Uterus (tissue), 3 donors: ENCODE measurements at regions not wholly inside any gene's neighbourhood (a gene's known extent, or its start where the extent isn't known, plus 50 kb on each side); places are given as distances from the start of the nearest gene placed in this dataset.

ENCODE experiments used
- DNase-seq, 2 donors: peaks; one replicate each; pipeline ENCODE4 v3.0.0-alpha.2; 2019 to 2020
- H3K27ac ChIP-seq, 2 donors: fragments of 200-600 bp; sonication (generic); 1 replicate in 1 of 2; 2 replicates in 1 of 2; pipeline ENCODE4 v1.5.1; 2016 to 2018
- H3K27me3 ChIP-seq, 2 donors: fragments of 200-600 bp; sonication (generic); one replicate each; pipeline ENCODE4 v1.5.1; 2018 to 2019; ENCODE audit warnings: control low read depth in 1 of 2
- H3K36me3 ChIP-seq, 2 donors: fragments of 200-600 bp; sonication (generic); one replicate each; pipeline ENCODE4 v1.5.1; 2019; ENCODE audit warnings: control low read depth in 1 of 2
- H3K4me1 ChIP-seq, 2 donors: fragments of 200-600 bp; sonication (generic); one replicate each; pipeline ENCODE4 v1.5.1; 2018 to 2019; ENCODE audit warnings: control low read depth in 1 of 2
- H3K4me3 ChIP-seq, 2 donors: fragments of 200-600 bp; sonication (generic); 1 replicate in 1 of 2; 2 replicates in 1 of 2; pipeline ENCODE4 v1.5.1; 2018 to 2019; ENCODE audit warnings: mild to moderate bottlenecking in 1 of 2
- H3K9me3 ChIP-seq, 2 donors: fragments of 200-600 bp; sonication (generic); one replicate each; pipeline ENCODE4 v1.5.1; 2019; ENCODE audit warnings: control low read depth in 1 of 2
- POLR2A ChIP-seq, 2 donors: fragments of 450-650 bp; IDR thresholded peaks; one replicate each; pipeline ENCODE4 v1.6.1; 2016; ENCODE audit warnings: antibody characterized with exemption in 2 of 2, mild to moderate bottlenecking in 1 of 2, moderate library complexity in 1 of 2
- intact Hi-C: fragments of 100-400 bp; cut with DNase I; formaldehyde crosslinking; loops from one replicate; pipeline ENCODE4 v1.15.1; 2023; ENCODE audit warnings: low total_unique reads
- TF ChIP-seq, protein P1 (sequence below), 4 experiments: fragments of 200-600 bp in 2 of 4; fragments of 450-650 bp in 2 of 4; sonication (generic) in 2 of 4; IDR thresholded peaks; one replicate each; pipeline ENCODE4 v1.5.1; 2016 to 2019; ENCODE audit warnings: antibody characterized with exemption in 4 of 4, mild to moderate bottlenecking in 2 of 4, moderate library complexity in 1 of 4
- donor health status: DM: yes; HTN: yes; CAD: no.

DNA sequence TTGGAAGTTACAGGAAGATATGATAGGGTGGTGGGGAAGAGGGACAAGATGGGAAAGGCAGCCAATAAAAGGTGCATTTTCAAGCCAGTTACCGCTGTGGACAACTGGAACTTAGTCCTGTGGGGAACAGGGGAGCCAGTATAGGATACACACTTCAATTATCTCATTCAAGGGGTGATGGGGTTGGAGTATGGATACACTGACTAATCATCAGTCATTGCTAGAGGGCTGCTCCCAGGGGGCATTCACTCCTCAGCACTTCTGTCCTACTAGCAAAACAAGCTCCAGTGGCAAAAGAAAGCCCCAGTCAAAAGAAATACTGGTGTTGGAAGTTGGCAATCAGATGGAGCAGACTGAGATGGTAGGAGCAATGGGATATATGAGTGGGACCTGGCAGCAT lies 183.4 kb upstream of the GADL1 start:
- no peaks in the 10 kb centered on the region for H3K4me1 ChIP-seq
- H3K9me3 ChIP-seq = no peaks in the 10 kb centered on the region
- no peak overlapping the region for H3K27ac ChIP-seq
- no peaks in the 10 kb centered on the region for H3K36me3 ChIP-seq
- intact Hi-C loops = no loop called here
- no peaks in the 10 kb centered on the region for H3K27me3 ChIP-seq
- DNase-seq = no peak
- H3K4me3 ChIP-seq = no peak overlapping the region
- no peak for TF ChIP-seq POLR2A (IDR thresholded peaks at IDR 0.05)
- TF ChIP-seq, protein P1, sequence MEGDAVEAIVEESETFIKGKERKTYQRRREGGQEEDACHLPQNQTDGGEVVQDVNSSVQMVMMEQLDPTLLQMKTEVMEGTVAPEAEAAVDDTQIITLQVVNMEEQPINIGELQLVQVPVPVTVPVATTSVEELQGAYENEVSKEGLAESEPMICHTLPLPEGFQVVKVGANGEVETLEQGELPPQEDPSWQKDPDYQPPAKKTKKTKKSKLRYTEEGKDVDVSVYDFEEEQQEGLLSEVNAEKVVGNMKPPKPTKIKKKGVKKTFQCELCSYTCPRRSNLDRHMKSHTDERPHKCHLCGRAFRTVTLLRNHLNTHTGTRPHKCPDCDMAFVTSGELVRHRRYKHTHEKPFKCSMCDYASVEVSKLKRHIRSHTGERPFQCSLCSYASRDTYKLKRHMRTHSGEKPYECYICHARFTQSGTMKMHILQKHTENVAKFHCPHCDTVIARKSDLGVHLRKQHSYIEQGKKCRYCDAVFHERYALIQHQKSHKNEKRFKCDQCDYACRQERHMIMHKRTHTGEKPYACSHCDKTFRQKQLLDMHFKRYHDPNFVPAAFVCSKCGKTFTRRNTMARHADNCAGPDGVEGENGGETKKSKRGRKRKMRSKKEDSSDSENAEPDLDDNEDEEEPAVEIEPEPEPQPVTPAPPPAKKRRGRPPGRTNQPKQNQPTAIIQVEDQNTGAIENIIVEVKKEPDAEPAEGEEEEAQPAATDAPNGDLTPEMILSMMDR (IDR thresholded peaks at IDR 0.05) = no peak

DNA sequence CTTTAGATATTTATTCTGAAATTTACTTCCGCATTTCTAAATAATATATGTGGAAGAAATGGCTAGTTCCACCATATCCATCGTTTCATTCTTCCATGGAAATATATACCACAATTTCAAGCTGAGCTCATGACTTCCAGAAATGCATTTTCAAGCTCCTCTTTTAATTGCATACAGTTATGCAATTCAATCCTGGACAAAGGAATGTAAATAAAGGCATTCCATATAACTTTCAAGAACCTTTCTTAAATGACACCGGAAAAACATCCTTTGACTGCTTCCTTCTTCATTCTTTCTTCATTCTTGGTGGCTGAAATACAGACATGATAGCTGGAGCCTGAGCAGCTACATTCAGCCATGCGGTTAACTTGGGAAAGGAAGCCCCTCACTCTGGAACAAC lies 185.2 kb upstream of the GADL1 start:
- DNase-seq = no peak
- no peak overlapping the region for H3K4me3 ChIP-seq
- no peaks in the 10 kb centered on the region for H3K4me1 ChIP-seq
- H3K9me3 ChIP-seq = no peaks in the 10 kb centered on the region
- intact Hi-C loops = no loop called here
- no peaks in the 10 kb centered on the region for H3K36me3 ChIP-seq
- H3K27ac ChIP-seq = no peak overlapping the region
- no peaks in the 10 kb centered on the region for H3K27me3 ChIP-seq
- TF ChIP-seq, protein P1 (IDR thresholded peaks at IDR 0.05) = no peak
- TF ChIP-seq POLR2A (IDR thresholded peaks at IDR 0.05) = no peak

DNA sequence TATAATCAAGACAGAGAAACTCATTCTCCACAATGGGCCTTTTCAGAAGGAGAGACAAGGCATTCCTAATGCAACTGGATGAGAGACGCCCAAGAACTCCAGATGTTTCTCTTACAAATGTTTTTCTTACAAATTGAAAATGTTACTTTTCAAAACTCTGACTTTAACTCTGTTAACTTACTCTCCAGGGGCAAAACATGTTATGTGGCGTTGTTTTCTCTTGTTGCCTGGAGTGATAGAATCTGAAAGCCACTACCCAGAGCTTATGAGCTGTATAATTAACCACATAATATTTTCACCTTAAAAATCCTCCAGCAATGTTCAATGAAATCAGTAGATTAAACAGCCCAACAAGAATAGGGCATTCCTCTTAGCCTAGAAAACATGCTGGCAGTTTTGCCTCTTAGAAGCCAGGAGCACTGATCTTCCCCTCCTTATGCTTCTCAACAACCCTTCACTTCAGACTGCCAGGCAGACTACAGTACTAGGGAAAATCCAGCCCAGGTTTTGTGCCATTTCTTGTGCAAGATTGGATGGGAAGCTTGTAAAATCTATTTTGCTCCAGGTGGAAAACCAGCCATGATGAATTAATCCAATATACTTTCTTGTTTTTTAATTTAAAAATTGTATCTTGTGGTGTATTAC lies 186.7 kb upstream of the GADL1 start:
- H3K4me3 ChIP-seq = no peak overlapping the region
- H3K9me3 ChIP-seq = no peaks in the 10 kb centered on the region
- TF ChIP-seq POLR2A (IDR thresholded peaks at IDR 0.05) = no peak
- TF ChIP-seq, protein P1 (IDR thresholded peaks at IDR 0.05) = no peak
- DNase-seq = no peak
- no peaks in the 10 kb centered on the region for H3K36me3 ChIP-seq
- no peaks in the 10 kb centered on the region for H3K4me1 ChIP-seq
- no peaks in the 10 kb centered on the region for H3K27me3 ChIP-seq
- H3K27ac ChIP-seq = no peak overlapping the region
- intact Hi-C loops = no loop called here

DNA sequence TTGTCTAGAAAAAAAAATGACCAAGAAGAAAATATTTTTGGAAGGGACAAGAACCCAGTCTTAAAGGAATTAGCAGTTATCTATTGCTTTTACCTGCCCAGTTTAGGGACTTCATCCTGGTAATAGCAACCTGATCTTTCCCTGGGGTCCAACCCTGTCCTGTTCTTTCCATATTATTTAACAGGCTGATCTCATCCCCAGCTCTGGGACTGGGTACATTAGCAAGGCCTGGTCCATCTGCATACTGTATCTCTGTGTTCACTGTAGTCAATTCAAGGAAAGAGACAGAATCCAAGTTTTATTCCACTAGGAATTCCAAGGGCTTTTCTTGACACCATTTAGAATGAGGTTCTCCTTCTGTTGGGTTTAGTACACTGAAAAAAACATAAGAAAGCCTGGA lies 191.7 kb upstream of the GADL1 start:
- Histone ChIP-seq H3K4me1 (no peaks in the 10 kb centered on the region), H3K27me3 (no peaks in the 10 kb centered on the region), H3K9me3 (no peaks in the 10 kb centered on the region), H3K4me3 (no peak overlapping the region), H3K27ac (no peak overlapping the region), H3K36me3 (no peaks in the 10 kb centered on the region)
- intact Hi-C loops = no loop called here
- TF ChIP-seq POLR2A (IDR thresholded peaks at IDR 0.05) = no peak
- TF ChIP-seq, protein P1 (IDR thresholded peaks at IDR 0.05) = no peak
- DNase-seq = no peak

DNA sequence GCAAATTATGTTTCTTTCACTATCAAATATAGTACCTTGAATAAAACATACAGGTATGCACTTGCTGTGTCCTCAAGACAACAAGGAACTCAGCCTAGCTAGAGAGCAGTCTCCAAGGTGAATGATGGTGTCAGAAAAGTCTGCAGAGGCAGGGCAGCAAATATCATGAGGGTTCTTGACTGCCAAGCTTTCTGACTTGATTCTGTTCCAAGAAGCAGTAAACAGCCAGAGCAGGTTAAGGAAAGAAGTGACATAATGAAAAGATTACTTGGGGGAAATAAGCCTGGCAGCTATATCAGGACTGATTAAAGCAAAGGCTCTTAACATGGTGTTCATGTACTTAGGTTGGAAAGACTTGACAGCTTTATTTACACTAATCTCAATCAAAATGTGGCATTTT lies 192.2 kb upstream of the GADL1 start:
- TF ChIP-seq, protein P1 (IDR thresholded peaks at IDR 0.05) = no peak
- no peak for TF ChIP-seq POLR2A (IDR thresholded peaks at IDR 0.05)
- Histone ChIP-seq H3K27ac (no peak overlapping the region), H3K36me3 (no peaks in the 10 kb centered on the region), H3K27me3 (no peaks in the 10 kb centered on the region), H3K9me3 (no peaks in the 10 kb centered on the region), H3K4me3 (no peak overlapping the region), H3K4me1 (no peaks in the 10 kb centered on the region)
- intact Hi-C loops = no loop called here
- no peak for DNase-seq
